ENCODE measurements at regions not wholly inside any gene's neighbourhood (a gene's known extent, or its start where the extent isn't known, plus 50 kb on each side); places are given as distances from the start of the nearest gene placed in this dataset.

DNA sequence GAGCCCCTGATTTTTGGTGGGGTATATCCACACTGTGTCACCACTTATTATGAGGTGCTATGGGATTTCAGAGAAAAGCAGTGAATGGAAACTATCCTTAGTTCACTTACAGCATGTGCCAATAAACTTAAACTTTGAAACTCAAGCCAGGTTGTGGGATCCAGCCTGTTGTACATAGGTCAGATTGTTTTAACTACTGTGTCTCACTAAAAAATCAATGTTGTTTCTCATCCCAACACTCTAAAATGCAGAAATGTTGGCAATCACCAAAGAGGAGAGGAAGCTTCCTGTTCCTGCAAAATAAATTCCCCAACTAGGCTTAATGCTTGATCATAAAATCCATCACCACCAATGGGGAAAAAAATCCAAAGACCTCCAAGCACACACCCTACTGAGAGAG, 173.7 kb upstream of the ONECUT1 start:
- TF ChIP-seq CEBPB (IDR thresholded peaks at IDR 0.05; ENCODE audit: low read depth) (no peak), SIN3A (IDR thresholded peaks at IDR 0.05; ENCODE audit: low read depth) (no peak), EZH2 (IDR thresholded peaks at IDR 0.05) (no peak), ZNF274 (IDR thresholded peaks at IDR 0.05; ENCODE audit: low read depth, low read length) (no peak), SP1 (IDR thresholded peaks at IDR 0.05; ENCODE audit: low read depth) (no peak), POLR2AphosphoS5 (IDR thresholded peaks at IDR 0.05; ENCODE audit: low read depth, low read length) (no peak), ZFX (IDR thresholded peaks at IDR 0.05) (no peak), TCF7L2 (IDR thresholded peaks at IDR 0.05; ENCODE audit: borderline replicate concordance, extremely low read depth, insufficient read depth, insufficient read length) (no peak), FOSL1 (IDR thresholded peaks at IDR 0.05; ENCODE audit: low read depth) (no peak)
- TF ChIP-seq, protein P1, sequence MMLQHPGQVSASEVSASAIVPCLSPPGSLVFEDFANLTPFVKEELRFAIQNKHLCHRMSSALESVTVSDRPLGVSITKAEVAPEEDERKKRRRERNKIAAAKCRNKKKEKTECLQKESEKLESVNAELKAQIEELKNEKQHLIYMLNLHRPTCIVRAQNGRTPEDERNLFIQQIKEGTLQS (IDR thresholded peaks at IDR 0.05), result no peak
- TF ChIP-seq, protein P2, sequence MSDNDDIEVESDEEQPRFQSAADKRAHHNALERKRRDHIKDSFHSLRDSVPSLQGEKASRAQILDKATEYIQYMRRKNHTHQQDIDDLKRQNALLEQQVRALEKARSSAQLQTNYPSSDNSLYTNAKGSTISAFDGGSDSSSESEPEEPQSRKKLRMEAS (IDR thresholded peaks at IDR 0.05), result no peak
- no peaks in the 10 kb centered on the region for H4K20me1 ChIP-seq (ENCODE audit: insufficient read depth)
- H3K4me2 ChIP-seq (ENCODE audit: low read length), result no peak overlapping the region
- no peak overlapping the region for H3K9ac ChIP-seq (ENCODE audit: low read length)
- ChIA-PET CTCF (no interaction called here), POLR2A (no interaction called here), RAD21 (ENCODE audit: low non-redundant PET in 1 of 2, low total read pairs in 2 of 2, uncharacterized antibody in 2 of 2, unreplicated experiment in 2 of 2) (interaction anchor here in 1 of 2 experiments (0.7 kb wide), 1 partner anchor 57 kb away, joined by 3 read pairs; no protein-coding TSS in a partner anchor)
- no peaks in the 10 kb centered on the region for H3K36me3 ChIP-seq (ENCODE audit: control insufficient read depth in 1 of 2, insufficient read depth in 2 of 2, low read length in 2 of 2)
- H3K9me3 ChIP-seq (ENCODE audit: control insufficient read depth in 1 of 2, insufficient read depth in 1 of 2, low read depth in 1 of 2, low read length in 2 of 2), result no peaks in the 10 kb centered on the region
- no peak overlapping the region for H2AFZ ChIP-seq (ENCODE audit: low read depth, low read length, poor library complexity, severe bottlenecking)
- H3K27ac ChIP-seq (ENCODE audit: low read depth, low read length), result no peak overlapping the region
- BruUV-seq (replicated peaks), result no TSS peak
- intact Hi-C loops (cut with micrococcal nuclease), result no loop called here
- 0 out of 2 replicates have a peak, but pooled peaks cover 10% of the 10 kb centered on the region for H3K27me3 ChIP-seq (ENCODE audit: insufficient read depth, low read length)
- no peaks in the 10 kb centered on the region for H3K79me2 ChIP-seq (ENCODE audit: insufficient read depth, low read length)
- no peak overlapping the region for H3K4me3 ChIP-seq (replicated peaks in 1 of 2; ENCODE audit: low read depth in 1 of 2, low read length in 2 of 2)
- DNase-seq (ENCODE audit: low read depth, low spot score) (no peak), ATAC-seq (no peak)
- no peaks in the 10 kb centered on the region for H3K9me2 ChIP-seq (ENCODE audit: insufficient read depth)
- no peaks in the 10 kb centered on the region for H3K4me1 ChIP-seq (ENCODE audit: control insufficient read depth in 1 of 2, insufficient read depth in 2 of 2, low read length in 2 of 2)

DNA sequence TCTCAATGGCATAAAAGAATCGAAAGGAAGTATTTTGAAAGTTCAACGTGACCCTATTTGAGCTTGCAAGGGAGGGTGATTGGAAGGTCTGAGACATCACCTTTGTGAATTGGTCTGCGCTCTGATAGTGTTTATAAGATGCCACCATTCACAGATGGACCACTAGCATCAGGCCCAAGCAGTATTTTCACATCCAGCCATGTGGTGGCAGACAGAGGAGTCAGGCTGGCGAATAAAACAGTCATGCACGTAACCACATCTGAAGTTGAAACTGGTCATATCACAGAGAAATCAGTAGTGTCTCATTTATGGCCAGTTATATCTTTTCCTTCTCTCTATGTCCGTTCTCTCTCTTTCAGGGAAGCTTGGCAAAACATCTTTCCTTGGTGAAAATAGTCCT, 170.1 kb upstream of the ONECUT1 start:
- RAD21 ChIA-PET (ENCODE audit: low non-redundant PET in 1 of 2, low total read pairs in 2 of 2, uncharacterized antibody in 2 of 2, unreplicated experiment in 2 of 2), result no interaction called here
- no TSS peak for BruUV-seq (replicated peaks)
- no peaks in the 10 kb centered on the region for H3K9me2 ChIP-seq (ENCODE audit: insufficient read depth)
- intact Hi-C loops (cut with micrococcal nuclease), result no loop called here
- H3K36me3 ChIP-seq (ENCODE audit: control insufficient read depth in 1 of 2, insufficient read depth in 2 of 2, low read length in 2 of 2), result no peaks in the 10 kb centered on the region
- H3K27me3 ChIP-seq (ENCODE audit: insufficient read depth, low read length), result peaks cover 9% of the 10 kb centered on the region; the same call in 1 of the 2 replicates
- no peak overlapping the region for H3K27ac ChIP-seq (ENCODE audit: low read depth, low read length)
- CTCF ChIA-PET, result no interaction called here
- no peak overlapping the region for H3K9ac ChIP-seq (ENCODE audit: low read length)
- no peaks in the 10 kb centered on the region for H4K20me1 ChIP-seq (ENCODE audit: insufficient read depth)
- no peaks in the 10 kb centered on the region for H3K4me1 ChIP-seq (ENCODE audit: control insufficient read depth in 1 of 2, insufficient read depth in 2 of 2, low read length in 2 of 2)
- no peak overlapping the region for H3K4me3 ChIP-seq (replicated peaks in 1 of 2; ENCODE audit: low read depth in 1 of 2, low read length in 2 of 2)
- H2AFZ ChIP-seq (ENCODE audit: low read depth, low read length, poor library complexity, severe bottlenecking), result no peak overlapping the region
- DNase-seq (ENCODE audit: low read depth, low spot score) (no peak), ATAC-seq (no peak)
- no peaks in the 10 kb centered on the region for H3K9me3 ChIP-seq (ENCODE audit: control insufficient read depth in 1 of 2, insufficient read depth in 1 of 2, low read depth in 1 of 2, low read length in 2 of 2)
- TF ChIP-seq ZFX (IDR thresholded peaks at IDR 0.05) (no peak), SRF (IDR thresholded peaks at IDR 0.05; ENCODE audit: low read depth) (no peak), CBX3 (IDR thresholded peaks at IDR 0.05; ENCODE audit: low read depth) (no peak), SIN3A (IDR thresholded peaks at IDR 0.05; ENCODE audit: low read depth) (no peak), POLR2AphosphoS5 (IDR thresholded peaks at IDR 0.05; ENCODE audit: low read depth, low read length) (no peak), CEBPB (IDR thresholded peaks at IDR 0.05; ENCODE audit: low read depth) (no peak)
- TF ChIP-seq, protein P1 (IDR thresholded peaks at IDR 0.05), result no peak
- no peak overlapping the region for H3K4me2 ChIP-seq (ENCODE audit: low read length)
- POLR2A ChIA-PET, result no interaction called here
- H3K79me2 ChIP-seq (ENCODE audit: insufficient read depth, low read length), result no peaks in the 10 kb centered on the region
